ENCODE measurements at regions not wholly inside any gene's neighbourhood (a gene's known extent, or its start where the extent isn't known, plus 50 kb on each side); places are given as distances from the start of the nearest gene placed in this dataset.
"Not testable (repeated sequence)": the region's sequence is repeated elsewhere in the genome, so short reads cannot be mapped to it uniquely, and the experiment has no call there.

- TF ChIP-seq, protein P1, sequence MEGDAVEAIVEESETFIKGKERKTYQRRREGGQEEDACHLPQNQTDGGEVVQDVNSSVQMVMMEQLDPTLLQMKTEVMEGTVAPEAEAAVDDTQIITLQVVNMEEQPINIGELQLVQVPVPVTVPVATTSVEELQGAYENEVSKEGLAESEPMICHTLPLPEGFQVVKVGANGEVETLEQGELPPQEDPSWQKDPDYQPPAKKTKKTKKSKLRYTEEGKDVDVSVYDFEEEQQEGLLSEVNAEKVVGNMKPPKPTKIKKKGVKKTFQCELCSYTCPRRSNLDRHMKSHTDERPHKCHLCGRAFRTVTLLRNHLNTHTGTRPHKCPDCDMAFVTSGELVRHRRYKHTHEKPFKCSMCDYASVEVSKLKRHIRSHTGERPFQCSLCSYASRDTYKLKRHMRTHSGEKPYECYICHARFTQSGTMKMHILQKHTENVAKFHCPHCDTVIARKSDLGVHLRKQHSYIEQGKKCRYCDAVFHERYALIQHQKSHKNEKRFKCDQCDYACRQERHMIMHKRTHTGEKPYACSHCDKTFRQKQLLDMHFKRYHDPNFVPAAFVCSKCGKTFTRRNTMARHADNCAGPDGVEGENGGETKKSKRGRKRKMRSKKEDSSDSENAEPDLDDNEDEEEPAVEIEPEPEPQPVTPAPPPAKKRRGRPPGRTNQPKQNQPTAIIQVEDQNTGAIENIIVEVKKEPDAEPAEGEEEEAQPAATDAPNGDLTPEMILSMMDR (conservative IDR thresholded peaks at IDR 0.05 in 1 of 2, IDR thresholded peaks at IDR 0.05 in 1 of 2; ENCODE audit: low read depth in 1 of 2, low read length in 2 of 2): not testable (repeated sequence)
- TF ChIP-seq EZH2 (IDR thresholded peaks at IDR 0.05; ENCODE audit: low read length, missing control alignments): not testable (repeated sequence)
These were observed 1104.1 kb downstream of the OLFM4 start for GRCh38 chr13:54132720-54133119.
